ENCODE measurements at regions not wholly inside any gene's neighbourhood (a gene's known extent, or its start where the extent isn't known, plus 50 kb on each side); places are given as distances from the start of the nearest gene placed in this dataset.

DNA sequence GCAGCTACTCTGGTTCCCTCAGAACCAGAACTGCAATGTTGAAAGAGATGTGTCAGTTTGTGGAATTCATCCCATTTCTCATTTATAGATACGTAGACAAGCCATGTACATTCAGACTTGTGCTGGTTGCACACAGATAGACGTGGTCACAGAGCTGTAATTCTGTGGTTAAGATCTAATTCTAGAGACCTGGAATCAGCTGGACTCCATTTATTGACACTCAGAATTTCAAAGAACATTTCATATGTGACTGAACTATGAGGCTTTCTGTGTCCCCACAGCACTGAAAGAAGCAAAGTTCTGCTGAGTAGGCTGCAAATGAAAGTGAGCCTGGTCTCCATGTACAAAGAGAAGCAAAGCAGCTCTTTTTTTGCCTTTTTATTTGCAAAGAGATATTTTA is 220.2 kb upstream of the NAV3 start:
- DNase-seq (ENCODE audit: low read depth, low spot score) (no peak), ATAC-seq (no peak)
- Histone ChIP-seq H3K4me1 (ENCODE audit: control insufficient read depth, insufficient read depth, low read length) (no peaks in the 10 kb centered on the region), H3K27me3 (ENCODE audit: control insufficient read depth, insufficient read depth, low read length) (no peaks in the 10 kb centered on the region), H3K27ac (ENCODE audit: low read length) (no peak overlapping the region), H3K4me3 (ENCODE audit: low read depth in 2 of 2, low read length in 2 of 2) (no peak overlapping the region), H3K36me3 (ENCODE audit: control insufficient read depth, insufficient read depth, low read length) (no peaks in the 10 kb centered on the region), H3K9me3 (ENCODE audit: control insufficient read depth, insufficient read depth, low read depth, low read length) (no peaks in the 10 kb centered on the region)
- TF ChIP-seq SIN3A (IDR thresholded peaks at IDR 0.05; ENCODE audit: borderline replicate concordance, insufficient read depth, low read depth, low read length) (no peak), POLR2AphosphoS5 (IDR thresholded peaks at IDR 0.05; ENCODE audit: low read depth, low read length) (no peak)
- TF ChIP-seq, protein P1, sequence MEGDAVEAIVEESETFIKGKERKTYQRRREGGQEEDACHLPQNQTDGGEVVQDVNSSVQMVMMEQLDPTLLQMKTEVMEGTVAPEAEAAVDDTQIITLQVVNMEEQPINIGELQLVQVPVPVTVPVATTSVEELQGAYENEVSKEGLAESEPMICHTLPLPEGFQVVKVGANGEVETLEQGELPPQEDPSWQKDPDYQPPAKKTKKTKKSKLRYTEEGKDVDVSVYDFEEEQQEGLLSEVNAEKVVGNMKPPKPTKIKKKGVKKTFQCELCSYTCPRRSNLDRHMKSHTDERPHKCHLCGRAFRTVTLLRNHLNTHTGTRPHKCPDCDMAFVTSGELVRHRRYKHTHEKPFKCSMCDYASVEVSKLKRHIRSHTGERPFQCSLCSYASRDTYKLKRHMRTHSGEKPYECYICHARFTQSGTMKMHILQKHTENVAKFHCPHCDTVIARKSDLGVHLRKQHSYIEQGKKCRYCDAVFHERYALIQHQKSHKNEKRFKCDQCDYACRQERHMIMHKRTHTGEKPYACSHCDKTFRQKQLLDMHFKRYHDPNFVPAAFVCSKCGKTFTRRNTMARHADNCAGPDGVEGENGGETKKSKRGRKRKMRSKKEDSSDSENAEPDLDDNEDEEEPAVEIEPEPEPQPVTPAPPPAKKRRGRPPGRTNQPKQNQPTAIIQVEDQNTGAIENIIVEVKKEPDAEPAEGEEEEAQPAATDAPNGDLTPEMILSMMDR (IDR thresholded peaks at IDR 0.05): no peak
- ChIA-PET POLR2A (no interaction called here), CTCF (no interaction called here)
- in situ Hi-C loops (cut with HindIII; ENCODE audit: low pct_unique_long_range_greater_than_20kb, low sequenced_read_pairs): no loop called here
- no TSS peak for BruUV-seq (replicated peaks)
- intact Hi-C loops (cut with micrococcal nuclease; ENCODE audit: unreplicated experiment): no loop called here

DNA sequence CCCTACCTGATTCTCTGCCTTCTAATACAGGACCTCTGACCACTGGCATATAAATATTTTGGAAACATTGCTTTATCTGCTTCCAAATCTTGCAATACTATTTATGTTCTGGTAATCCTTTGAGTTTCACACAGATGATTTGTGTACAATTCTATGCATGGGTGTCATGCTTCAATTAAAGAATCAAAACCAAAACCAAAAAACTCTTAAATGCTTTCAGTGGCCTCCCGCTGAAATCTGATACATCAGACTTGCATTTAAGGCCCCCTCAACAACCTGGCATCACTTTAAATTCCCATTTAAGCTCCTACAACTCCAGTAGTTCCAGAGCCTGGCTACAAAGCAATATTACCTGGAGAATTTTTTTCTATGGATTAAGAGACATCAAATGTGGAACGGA is 221.7 kb upstream of the NAV3 start:
- H3K27ac ChIP-seq (ENCODE audit: low read length): no peak overlapping the region
- ChIA-PET POLR2A (no interaction called here), CTCF (no interaction called here)
- in situ Hi-C loops (cut with HindIII; ENCODE audit: low pct_unique_long_range_greater_than_20kb, low sequenced_read_pairs): no loop called here
- no TSS peak for BruUV-seq (replicated peaks)
- TF ChIP-seq TCF7L2 (IDR thresholded peaks at IDR 0.05; ENCODE audit: low read depth, low read length) (no peak), POLR2AphosphoS5 (IDR thresholded peaks at IDR 0.05; ENCODE audit: low read depth, low read length) (no peak), SIN3A (IDR thresholded peaks at IDR 0.05; ENCODE audit: borderline replicate concordance, insufficient read depth, low read depth, low read length) (no peak)
- TF ChIP-seq, protein P1 (IDR thresholded peaks at IDR 0.05): no peak
- TF ChIP-seq, protein P2, sequence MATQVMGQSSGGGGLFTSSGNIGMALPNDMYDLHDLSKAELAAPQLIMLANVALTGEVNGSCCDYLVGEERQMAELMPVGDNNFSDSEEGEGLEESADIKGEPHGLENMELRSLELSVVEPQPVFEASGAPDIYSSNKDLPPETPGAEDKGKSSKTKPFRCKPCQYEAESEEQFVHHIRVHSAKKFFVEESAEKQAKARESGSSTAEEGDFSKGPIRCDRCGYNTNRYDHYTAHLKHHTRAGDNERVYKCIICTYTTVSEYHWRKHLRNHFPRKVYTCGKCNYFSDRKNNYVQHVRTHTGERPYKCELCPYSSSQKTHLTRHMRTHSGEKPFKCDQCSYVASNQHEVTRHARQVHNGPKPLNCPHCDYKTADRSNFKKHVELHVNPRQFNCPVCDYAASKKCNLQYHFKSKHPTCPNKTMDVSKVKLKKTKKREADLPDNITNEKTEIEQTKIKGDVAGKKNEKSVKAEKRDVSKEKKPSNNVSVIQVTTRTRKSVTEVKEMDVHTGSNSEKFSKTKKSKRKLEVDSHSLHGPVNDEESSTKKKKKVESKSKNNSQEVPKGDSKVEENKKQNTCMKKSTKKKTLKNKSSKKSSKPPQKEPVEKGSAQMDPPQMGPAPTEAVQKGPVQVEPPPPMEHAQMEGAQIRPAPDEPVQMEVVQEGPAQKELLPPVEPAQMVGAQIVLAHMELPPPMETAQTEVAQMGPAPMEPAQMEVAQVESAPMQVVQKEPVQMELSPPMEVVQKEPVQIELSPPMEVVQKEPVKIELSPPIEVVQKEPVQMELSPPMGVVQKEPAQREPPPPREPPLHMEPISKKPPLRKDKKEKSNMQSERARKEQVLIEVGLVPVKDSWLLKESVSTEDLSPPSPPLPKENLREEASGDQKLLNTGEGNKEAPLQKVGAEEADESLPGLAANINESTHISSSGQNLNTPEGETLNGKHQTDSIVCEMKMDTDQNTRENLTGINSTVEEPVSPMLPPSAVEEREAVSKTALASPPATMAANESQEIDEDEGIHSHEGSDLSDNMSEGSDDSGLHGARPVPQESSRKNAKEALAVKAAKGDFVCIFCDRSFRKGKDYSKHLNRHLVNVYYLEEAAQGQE (IDR thresholded peaks at IDR 0.05; ENCODE audit: insufficient read depth in 1 of 2, low read depth in 2 of 2, low read length in 1 of 2): no peak
- no peaks in the 10 kb centered on the region for H3K36me3 ChIP-seq (ENCODE audit: control insufficient read depth, insufficient read depth, low read length)
- no peaks in the 10 kb centered on the region for H3K4me1 ChIP-seq (ENCODE audit: control insufficient read depth, insufficient read depth, low read length)
- H3K9me3 ChIP-seq (ENCODE audit: control insufficient read depth, insufficient read depth, low read depth, low read length): no peaks in the 10 kb centered on the region
- intact Hi-C loops (cut with micrococcal nuclease; ENCODE audit: unreplicated experiment): no loop called here
- H3K4me3 ChIP-seq (ENCODE audit: low read depth in 2 of 2, low read length in 2 of 2): no peak overlapping the region
- ATAC-seq (no peak), DNase-seq (ENCODE audit: low read depth, low spot score) (no peak)
- no peaks in the 10 kb centered on the region for H3K27me3 ChIP-seq (ENCODE audit: control insufficient read depth, insufficient read depth, low read length)

Measured in Panc1 (cell line).